Stimulated activated CD8-positive, alpha-beta memory T cell treated with anti-CD3 and anti-CD28 coated beads, Interleukin-2, amount 100 ng/mL, for 1 hour (primary cell): ENCODE measurements at regions not wholly inside any gene's neighbourhood (a gene's known extent, or its start where the extent isn't known, plus 50 kb on each side); places are given as distances from the start of the nearest gene placed in this dataset.
"Not testable (repeated sequence)": the region's sequence is repeated elsewhere in the genome, so short reads cannot be mapped to it uniquely, and the experiment has no call there.

ENCODE experiments used
- DNase-seq, 2 donors: peaks; one replicate each; pipeline ENCODE4 v3.0.0-alpha.2; 2020; ENCODE audit warnings: low read depth in 2 of 2

GRCh38 chr5:1667648-1668140 lies 131.9 kb downstream of the MRPL36 start:
- DNase-seq = no peak

- peak in 1 of 2 donors; percentile 16 for DNase-seq
Measured at GRCh38 chr5:1666812-1667588, 132.6 kb downstream of the MRPL36 start.

GRCh38 chr5:1666221-1666620 lies 133.4 kb downstream of the MRPL36 start:
- no peak for DNase-seq

GRCh38 chr5:1665803-1666202 lies 133.8 kb downstream of the MRPL36 start:
- no peak for DNase-seq

- no peak for DNase-seq
Measured at GRCh38 chr5:1665231-1665630, 134.4 kb downstream of the MRPL36 start.

GRCh38 chr5:1663186-1663585 lies 136.5 kb downstream of the MRPL36 start:
- no peak for DNase-seq

- no peak for DNase-seq
Measured at GRCh38 chr5:1662559-1663085, 137.0 kb downstream of the MRPL36 start.

GRCh38 chr5:1661831-1662558 lies 137.6 kb downstream of the MRPL36 start:
- no peak for DNase-seq

- no peak for DNase-seq
Measured at GRCh38 chr5:1661311-1661710, 137.6 kb upstream of the LPCAT1 start.

- no peak for DNase-seq
Measured at GRCh38 chr5:1660511-1660910, 136.8 kb upstream of the LPCAT1 start.

GRCh38 chr5:1660001-1660400 lies 136.2 kb upstream of the LPCAT1 start:
- no peak for DNase-seq

- DNase-seq = no peak
Measured at GRCh38 chr5:1659100-1659981, 135.6 kb upstream of the LPCAT1 start.

- no peak for DNase-seq
Measured at GRCh38 chr5:1658665-1659064, 134.9 kb upstream of the LPCAT1 start.

GRCh38 chr5:1657161-1657741 lies 133.5 kb upstream of the LPCAT1 start:
- no peak for DNase-seq

GRCh38 chr5:1656271-1656975 lies 132.7 kb upstream of the LPCAT1 start:
- DNase-seq = no peak

GRCh38 chr5:1655496-1656270 lies 131.9 kb upstream of the LPCAT1 start:
- no peak for DNase-seq

- DNase-seq = no peak
Measured at GRCh38 chr5:1654786-1655495, 131.2 kb upstream of the LPCAT1 start.

GRCh38 chr5:1653698-1654651 lies 130.2 kb upstream of the LPCAT1 start:
- DNase-seq = not testable (repeated sequence)
